Panc1 (cell line): ENCODE measurements at regions not wholly inside any gene's neighbourhood (a gene's known extent, or its start where the extent isn't known, plus 50 kb on each side); places are given as distances from the start of the nearest gene placed in this dataset.

Experiments used
- ATAC-seq: fragments of 200-7000 bp; cut with Tn5 transposase; 2 replicates; pipeline ENCODE4 v1.9.1; 2020; ENCODE audit warnings: mild to moderate bottlenecking, moderate library complexity
- BruUV-seq: library from RNA; stranded (reverse); fragments of 400-500 nt; replicated peaks from 2 replicates; lab custom pipeline; 2021; lab: Mats Ljungman, UMichigan
- CTCF ChIA-PET: fragments of 300-600 bp; sonication (Branson Sonifier 250); formaldehyde crosslinking; loops from one replicate; lab custom pipeline; 2022; ENCODE audit warnings: antibody characterized with exemption; lab: Charles Lee
- POLR2A ChIA-PET: fragments of 300-600 bp; sonication (Branson Sonifier 250); formaldehyde crosslinking; loops from one replicate; lab custom pipeline; 2022; ENCODE audit warnings: antibody characterized with exemption; lab: Charles Lee
- DNase-seq: peaks from one replicate; pipeline ENCODE4 v3.0.0-alpha.2; 2010; ENCODE audit warnings: low read depth, low spot score
- H3K27ac ChIP-seq: 2 replicates; pipeline ENCODE4 v1.5.1; 2011; ENCODE audit warnings: mild to moderate bottlenecking, low read length, inconsistent platforms
- H3K27me3 ChIP-seq: fragments of 200-500 bp; sonication (Bioruptor generic); 2 replicates; pipeline ENCODE4 v1.6.0; 2014; ENCODE audit warnings: low read length, inconsistent platforms; ENCODE audit not compliant: control insufficient read depth, insufficient read depth
- H3K36me3 ChIP-seq: fragments of 200-500 bp; sonication (Bioruptor generic); 2 replicates; pipeline ENCODE4 v1.5.1; 2014; ENCODE audit warnings: inconsistent platforms, mild to moderate bottlenecking, low read length, moderate library complexity; ENCODE audit not compliant: control insufficient read depth, insufficient read depth
- H3K4me1 ChIP-seq: 2 replicates; pipeline ENCODE4 v1.5.1; 2011; ENCODE audit warnings: inconsistent platforms, mild to moderate bottlenecking, low read length, moderate library complexity; ENCODE audit not compliant: control insufficient read depth, insufficient read depth
- H3K4me3 ChIP-seq, 2 experiments: 2 replicates each; pipeline ENCODE4 v1.5.1; 2011 to 2012; ENCODE audit warnings: low read depth in 2 of 2, low read length in 2 of 2, mild to moderate bottlenecking in 2 of 2, inconsistent platforms in 1 of 2, moderate library complexity in 1 of 2
- H3K9me3 ChIP-seq: fragments of 200-500 bp; sonication (Bioruptor generic); 2 replicates; pipeline ENCODE4 v1.5.1; 2014; ENCODE audit warnings: low read depth, mild to moderate bottlenecking, inconsistent platforms, low read length, moderate library complexity; ENCODE audit not compliant: control insufficient read depth, insufficient read depth
- POLR2AphosphoS5 ChIP-seq: IDR thresholded peaks from 2 replicates; pipeline ENCODE4 v1.6.1; 2012; ENCODE audit warnings: mild to moderate bottlenecking, low read depth, low read length, moderate library complexity
- SIN3A ChIP-seq: IDR thresholded peaks from 2 replicates; pipeline ENCODE4 v1.6.1; 2012; ENCODE audit warnings: low read depth, mild to moderate bottlenecking, low read length, moderate library complexity, borderline replicate concordance; ENCODE audit not compliant: insufficient read depth
- TCF7L2 ChIP-seq: IDR thresholded peaks from 2 replicates; pipeline ENCODE4 v1.6.1; 2011; ENCODE audit warnings: mild to moderate bottlenecking, low read depth, low read length, inconsistent platforms
- in situ Hi-C: cut with HindIII; loops from 2 replicates; pipeline ENCODE4 v1.10.0; 2016; ENCODE audit warnings: low sequenced_read_pairs, low pct_unique_long_range_greater_than_20kb
- intact Hi-C: fragments of 100-400 bp; cut with micrococcal nuclease; formaldehyde crosslinking; loops from one replicate; pipeline ENCODE4 v1.10.0; 2022; ENCODE audit not compliant: unreplicated experiment
- TF ChIP-seq, protein P1 (sequence below), 2 experiments: IDR thresholded peaks; 2 replicates each; pipeline ENCODE4 v1.6.1; 2011 to 2012; ENCODE audit warnings: low read depth in 2 of 2, control low read depth in 1 of 2, low read length in 1 of 2, mild to moderate bottlenecking in 1 of 2, moderate library complexity in 1 of 2; ENCODE audit not compliant: insufficient read depth in 1 of 2
- TF ChIP-seq, protein P2 (sequence below): fragments of 450-650 bp; IDR thresholded peaks from 2 replicates; pipeline ENCODE4 v1.5.1; 2017; ENCODE audit warnings: mild to moderate bottlenecking

GRCh38 chr4:178814908-178815307 lies 1372.7 kb upstream of the AGA start:
- Histone ChIP-seq H3K27ac (no peak overlapping the region), H3K9me3 (no peaks in the 10 kb centered on the region), H3K4me3 (no peak overlapping the region), H3K36me3 (no peaks in the 10 kb centered on the region), H3K4me1 (no peaks in the 10 kb centered on the region), H3K27me3 (no peaks in the 10 kb centered on the region)
- ATAC-seq = peak; percentile 51
- DNase-seq = peak; percentile 18
- in situ Hi-C loops (no loop called here), intact Hi-C loops (no loop called here)
- ChIA-PET POLR2A (no interaction called here), CTCF (no interaction called here)
- no peak for TF ChIP-seq SIN3A
- TF ChIP-seq, protein P1, sequence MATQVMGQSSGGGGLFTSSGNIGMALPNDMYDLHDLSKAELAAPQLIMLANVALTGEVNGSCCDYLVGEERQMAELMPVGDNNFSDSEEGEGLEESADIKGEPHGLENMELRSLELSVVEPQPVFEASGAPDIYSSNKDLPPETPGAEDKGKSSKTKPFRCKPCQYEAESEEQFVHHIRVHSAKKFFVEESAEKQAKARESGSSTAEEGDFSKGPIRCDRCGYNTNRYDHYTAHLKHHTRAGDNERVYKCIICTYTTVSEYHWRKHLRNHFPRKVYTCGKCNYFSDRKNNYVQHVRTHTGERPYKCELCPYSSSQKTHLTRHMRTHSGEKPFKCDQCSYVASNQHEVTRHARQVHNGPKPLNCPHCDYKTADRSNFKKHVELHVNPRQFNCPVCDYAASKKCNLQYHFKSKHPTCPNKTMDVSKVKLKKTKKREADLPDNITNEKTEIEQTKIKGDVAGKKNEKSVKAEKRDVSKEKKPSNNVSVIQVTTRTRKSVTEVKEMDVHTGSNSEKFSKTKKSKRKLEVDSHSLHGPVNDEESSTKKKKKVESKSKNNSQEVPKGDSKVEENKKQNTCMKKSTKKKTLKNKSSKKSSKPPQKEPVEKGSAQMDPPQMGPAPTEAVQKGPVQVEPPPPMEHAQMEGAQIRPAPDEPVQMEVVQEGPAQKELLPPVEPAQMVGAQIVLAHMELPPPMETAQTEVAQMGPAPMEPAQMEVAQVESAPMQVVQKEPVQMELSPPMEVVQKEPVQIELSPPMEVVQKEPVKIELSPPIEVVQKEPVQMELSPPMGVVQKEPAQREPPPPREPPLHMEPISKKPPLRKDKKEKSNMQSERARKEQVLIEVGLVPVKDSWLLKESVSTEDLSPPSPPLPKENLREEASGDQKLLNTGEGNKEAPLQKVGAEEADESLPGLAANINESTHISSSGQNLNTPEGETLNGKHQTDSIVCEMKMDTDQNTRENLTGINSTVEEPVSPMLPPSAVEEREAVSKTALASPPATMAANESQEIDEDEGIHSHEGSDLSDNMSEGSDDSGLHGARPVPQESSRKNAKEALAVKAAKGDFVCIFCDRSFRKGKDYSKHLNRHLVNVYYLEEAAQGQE (IDR thresholded peaks at IDR 0.05; ENCODE audit: insufficient read depth in 1 of 2, low read depth in 2 of 2, low read length in 1 of 2) = no peak
- BruUV-seq = no TSS peak

- no peak for DNase-seq
- Histone ChIP-seq H3K4me3 (no peak overlapping the region), H3K36me3 (no peaks in the 10 kb centered on the region), H3K27ac (no peak overlapping the region), H3K4me1 (no peaks in the 10 kb centered on the region), H3K27me3 (no peaks in the 10 kb centered on the region), H3K9me3 (no peaks in the 10 kb centered on the region)
- ChIA-PET POLR2A (no interaction called here), CTCF (no interaction called here)
- intact Hi-C loops = no loop called here
- ATAC-seq = no peak
- BruUV-seq = no TSS peak
- in situ Hi-C loops = no loop called here
- TF ChIP-seq, protein P2, sequence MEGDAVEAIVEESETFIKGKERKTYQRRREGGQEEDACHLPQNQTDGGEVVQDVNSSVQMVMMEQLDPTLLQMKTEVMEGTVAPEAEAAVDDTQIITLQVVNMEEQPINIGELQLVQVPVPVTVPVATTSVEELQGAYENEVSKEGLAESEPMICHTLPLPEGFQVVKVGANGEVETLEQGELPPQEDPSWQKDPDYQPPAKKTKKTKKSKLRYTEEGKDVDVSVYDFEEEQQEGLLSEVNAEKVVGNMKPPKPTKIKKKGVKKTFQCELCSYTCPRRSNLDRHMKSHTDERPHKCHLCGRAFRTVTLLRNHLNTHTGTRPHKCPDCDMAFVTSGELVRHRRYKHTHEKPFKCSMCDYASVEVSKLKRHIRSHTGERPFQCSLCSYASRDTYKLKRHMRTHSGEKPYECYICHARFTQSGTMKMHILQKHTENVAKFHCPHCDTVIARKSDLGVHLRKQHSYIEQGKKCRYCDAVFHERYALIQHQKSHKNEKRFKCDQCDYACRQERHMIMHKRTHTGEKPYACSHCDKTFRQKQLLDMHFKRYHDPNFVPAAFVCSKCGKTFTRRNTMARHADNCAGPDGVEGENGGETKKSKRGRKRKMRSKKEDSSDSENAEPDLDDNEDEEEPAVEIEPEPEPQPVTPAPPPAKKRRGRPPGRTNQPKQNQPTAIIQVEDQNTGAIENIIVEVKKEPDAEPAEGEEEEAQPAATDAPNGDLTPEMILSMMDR = no peak
- TF ChIP-seq SIN3A (no peak), POLR2AphosphoS5 (no peak), TCF7L2 (no peak)
- TF ChIP-seq, protein P1 (IDR thresholded peaks at IDR 0.05; ENCODE audit: insufficient read depth in 1 of 2, low read depth in 2 of 2, low read length in 1 of 2) = no peak
These were observed 1381.5 kb upstream of the AGA start for GRCh38 chr4:178823673-178824295.
